ENCODE measurements at regions not wholly inside any gene's neighbourhood (a gene's known extent, or its start where the extent isn't known, plus 50 kb on each side); places are given as distances from the start of the nearest gene placed in this dataset.

- TF ChIP-seq EZH2 (IDR thresholded peaks at IDR 0.05; ENCODE audit: borderline replicate concordance, low read depth, low read length, poor library complexity, severe bottlenecking) (no peak), CTCF (conservative IDR thresholded peaks at IDR 0.05; ENCODE audit: low read depth, low read length) (no peak)
Observed at GRCh38 chr13:26965952-26966700, 205.5 kb downstream of the USP12 start.
